Stimulated activated CD4-positive, alpha-beta T cell treated with anti-CD3 and anti-CD28 coated beads, Interleukin-12 subunit alpha, Interleukin-12 subunit beta, amount 100 ng/mL, for 48 hours (primary cell): ENCODE measurements at regions not wholly inside any gene's neighbourhood (a gene's known extent, or its start where the extent isn't known, plus 50 kb on each side); places are given as distances from the start of the nearest gene placed in this dataset.
"Not testable (repeated sequence)": the region's sequence is repeated elsewhere in the genome, so short reads cannot be mapped to it uniquely, and the experiment has no call there.

ENCODE experiments used
- DNase-seq, 3 donors: peaks; one replicate each; pipeline ENCODE4 v3.0.0-alpha.2; 2020; ENCODE audit warnings: low read depth in 2 of 3, low spot score in 1 of 3

- DNase-seq = no peak
Observed at GRCh38 chr11:16542353-16542752, 186.0 kb upstream of the SOX6 start.

GRCh38 chr11:16536513-16536912, 180.2 kb upstream of the SOX6 start:
- DNase-seq = no peak

- DNase-seq = no peak
Observed at GRCh38 chr11:16528639-16529038, 172.3 kb upstream of the SOX6 start.

GRCh38 chr11:16527525-16528246, 171.3 kb upstream of the SOX6 start:
- no peak for DNase-seq

- no peak for DNase-seq
Observed at GRCh38 chr11:16526947-16527346, 170.6 kb upstream of the SOX6 start.

GRCh38 chr11:16520713-16521112, 164.4 kb upstream of the SOX6 start:
- not testable (repeated sequence) for DNase-seq

GRCh38 chr11:16512899-16513241, 156.5 kb upstream of the SOX6 start:
- no peak for DNase-seq

- no peak for DNase-seq
Observed at GRCh38 chr11:16512198-16512898, 156.0 kb upstream of the SOX6 start.

- DNase-seq = no peak
Observed at GRCh38 chr11:16511116-16512114, 155.1 kb upstream of the SOX6 start.

- no peak for DNase-seq
Observed at GRCh38 chr11:16505481-16505880, 149.1 kb upstream of the SOX6 start.

GRCh38 chr11:16503891-16504290, 147.5 kb upstream of the SOX6 start:
- not testable (repeated sequence) for DNase-seq

- DNase-seq = no peak
Observed at GRCh38 chr11:16494918-16495691, 138.8 kb upstream of the SOX6 start.

GRCh38 chr11:16484434-16484833, 128.1 kb upstream of the SOX6 start:
- no peak for DNase-seq

GRCh38 chr11:16474659-16475058, 118.3 kb upstream of the SOX6 start:
- DNase-seq = no peak

GRCh38 chr11:16469968-16470367, 113.6 kb upstream of the SOX6 start:
- DNase-seq = no peak

- DNase-seq = no peak
Observed at GRCh38 chr11:16468735-16469453, 112.5 kb upstream of the SOX6 start.

- DNase-seq = no peak
Observed at GRCh38 chr11:16460508-16460907, 104.2 kb upstream of the SOX6 start.

GRCh38 chr11:16456366-16456765, 100.0 kb upstream of the SOX6 start:
- DNase-seq = no peak

- no peak for DNase-seq
Observed at GRCh38 chr11:16454289-16454863, 98.0 kb upstream of the SOX6 start.
